ENCODE measurements at regions not wholly inside any gene's neighbourhood (a gene's known extent, or its start where the extent isn't known, plus 50 kb on each side); places are given as distances from the start of the nearest gene placed in this dataset.

GRCh38 chr9:81150016-81150625, 539.2 kb downstream of the TLE1 start:
- Histone ChIP-seq H3K36me3 (ENCODE audit: insufficient read depth, low read length) (no peaks in the 10 kb centered on the region), H3K9me3 (ENCODE audit: low read length) (no peaks in the 10 kb centered on the region), H3K4me3 (ENCODE audit: low read depth in 1 of 2, low read length in 2 of 2) (no peak overlapping the region), H3K27ac (ENCODE audit: low read depth, low read length) (no peak overlapping the region), H3K9ac (ENCODE audit: low read length) (no peak overlapping the region), H3K27me3 (ENCODE audit: control insufficient read depth in 1 of 2, insufficient read depth in 2 of 2, low read length in 2 of 2) (no peaks in the 10 kb centered on the region), H3K4me1 (ENCODE audit: insufficient read depth, low read length) (peaks cover 5% of the 10 kb centered on the region)

DNA sequence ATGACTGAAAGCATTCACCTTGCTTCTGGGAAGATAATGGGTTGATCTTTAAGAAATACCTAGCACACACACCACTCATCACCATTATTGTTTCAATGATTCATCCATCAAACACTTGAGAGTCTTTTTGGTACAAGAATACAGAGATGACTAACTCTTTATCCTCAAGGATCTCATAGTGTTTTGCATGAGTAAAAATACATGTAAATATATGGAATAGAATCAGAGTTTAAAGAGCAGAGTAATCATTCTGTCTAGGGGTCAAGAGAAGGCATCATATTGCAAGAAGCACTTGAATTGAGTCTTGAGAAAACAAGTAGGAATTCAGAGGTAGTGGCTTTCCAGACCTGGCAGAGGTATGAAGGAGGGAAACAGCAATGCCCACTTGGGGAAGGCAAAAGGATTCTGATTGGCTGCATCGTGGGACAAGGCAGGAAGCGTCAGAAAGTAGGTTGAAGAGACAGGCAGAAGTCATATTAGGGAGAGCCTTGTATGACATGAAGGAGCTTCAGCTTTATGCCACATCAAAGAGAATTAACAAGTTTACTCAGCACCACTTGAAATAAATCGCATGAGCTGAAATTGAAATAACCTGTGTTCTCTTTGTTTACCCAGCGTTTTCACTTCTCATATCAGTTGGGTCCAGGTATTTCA, 542.5 kb downstream of the TLE1 start:
- Histone ChIP-seq H3K4me3 (ENCODE audit: low read depth in 1 of 2, low read length in 2 of 2) (no peak overlapping the region), H3K9me3 (ENCODE audit: low read length) (no peaks in the 10 kb centered on the region), H3K9ac (ENCODE audit: low read length) (no peak overlapping the region), H3K27me3 (ENCODE audit: control insufficient read depth in 1 of 2, insufficient read depth in 2 of 2, low read length in 2 of 2) (no peaks in the 10 kb centered on the region), H3K4me1 (ENCODE audit: insufficient read depth, low read length) (peaks cover 5% of the 10 kb centered on the region), H3K27ac (ENCODE audit: low read depth, low read length) (no peak overlapping the region), H3K36me3 (ENCODE audit: insufficient read depth, low read length) (no peaks in the 10 kb centered on the region)

- Histone ChIP-seq H3K27me3 (ENCODE audit: control insufficient read depth in 1 of 2, insufficient read depth in 2 of 2, low read length in 2 of 2) (no peaks in the 10 kb centered on the region), H3K4me3 (ENCODE audit: low read depth in 1 of 2, low read length in 2 of 2) (no peak overlapping the region), H3K9me3 (ENCODE audit: low read length) (no peaks in the 10 kb centered on the region), H3K4me1 (ENCODE audit: insufficient read depth, low read length) (peaks cover 5% of the 10 kb centered on the region), H3K9ac (ENCODE audit: low read length) (no peak overlapping the region), H3K27ac (ENCODE audit: low read depth, low read length) (no peak overlapping the region), H3K36me3 (ENCODE audit: insufficient read depth, low read length) (no peaks in the 10 kb centered on the region)
Observed at GRCh38 chr9:81146241-81146640, 543.1 kb downstream of the TLE1 start.

- H3K4me1 ChIP-seq (ENCODE audit: insufficient read depth, low read length): peaks cover 5% of the 10 kb centered on the region
- H3K27me3 ChIP-seq (ENCODE audit: control insufficient read depth in 1 of 2, insufficient read depth in 2 of 2, low read length in 2 of 2): no peaks in the 10 kb centered on the region
- no peak overlapping the region for H3K4me3 ChIP-seq (ENCODE audit: low read depth in 1 of 2, low read length in 2 of 2)
- no peaks in the 10 kb centered on the region for H3K36me3 ChIP-seq (ENCODE audit: insufficient read depth, low read length)
- H3K9me3 ChIP-seq (ENCODE audit: low read length): no peaks in the 10 kb centered on the region
- H3K27ac ChIP-seq (ENCODE audit: low read depth, low read length): no peak overlapping the region
- no peak overlapping the region for H3K9ac ChIP-seq (ENCODE audit: low read length)
Observed at GRCh38 chr9:81145331-81145963, 543.9 kb downstream of the TLE1 start.

GRCh38 chr9:81141961-81142360, 547.4 kb downstream of the TLE1 start:
- Histone ChIP-seq H3K9ac (ENCODE audit: low read length) (no peak overlapping the region), H3K4me3 (ENCODE audit: low read depth in 1 of 2, low read length in 2 of 2) (no peak overlapping the region), H3K9me3 (ENCODE audit: low read length) (no peaks in the 10 kb centered on the region), H3K4me1 (ENCODE audit: insufficient read depth, low read length) (peaks cover 5% of the 10 kb centered on the region), H3K27ac (ENCODE audit: low read depth, low read length) (no peak overlapping the region), H3K36me3 (ENCODE audit: insufficient read depth, low read length) (no peaks in the 10 kb centered on the region), H3K27me3 (ENCODE audit: control insufficient read depth in 1 of 2, insufficient read depth in 2 of 2, low read length in 2 of 2) (no peaks in the 10 kb centered on the region)

- Histone ChIP-seq H3K4me3 (ENCODE audit: low read depth in 1 of 2, low read length in 2 of 2) (no peak overlapping the region), H3K27me3 (ENCODE audit: control insufficient read depth in 1 of 2, insufficient read depth in 2 of 2, low read length in 2 of 2) (no peaks in the 10 kb centered on the region), H3K4me1 (ENCODE audit: insufficient read depth, low read length) (no peaks in the 10 kb centered on the region), H3K27ac (ENCODE audit: low read depth, low read length) (no peak overlapping the region), H3K9ac (ENCODE audit: low read length) (no peak overlapping the region), H3K36me3 (ENCODE audit: insufficient read depth, low read length) (no peaks in the 10 kb centered on the region), H3K9me3 (ENCODE audit: low read length) (no peaks in the 10 kb centered on the region)
Observed at GRCh38 chr9:81137976-81138568, 551.3 kb downstream of the TLE1 start.

GRCh38 chr9:81132796-81133195, 556.6 kb downstream of the TLE1 start:
- Histone ChIP-seq H3K27ac (ENCODE audit: low read depth, low read length) (no peak overlapping the region), H3K4me3 (ENCODE audit: low read depth in 1 of 2, low read length in 2 of 2) (no peak overlapping the region), H3K4me1 (ENCODE audit: insufficient read depth, low read length) (no peaks in the 10 kb centered on the region), H3K9ac (ENCODE audit: low read length) (no peak overlapping the region), H3K27me3 (ENCODE audit: control insufficient read depth in 1 of 2, insufficient read depth in 2 of 2, low read length in 2 of 2) (no peaks in the 10 kb centered on the region), H3K9me3 (ENCODE audit: low read length) (no peaks in the 10 kb centered on the region), H3K36me3 (ENCODE audit: insufficient read depth, low read length) (no peaks in the 10 kb centered on the region)

GRCh38 chr9:81132318-81132717, 557.0 kb downstream of the TLE1 start:
- Histone ChIP-seq H3K27me3 (ENCODE audit: control insufficient read depth in 1 of 2, insufficient read depth in 2 of 2, low read length in 2 of 2) (no peaks in the 10 kb centered on the region), H3K4me3 (ENCODE audit: low read depth in 1 of 2, low read length in 2 of 2) (no peak overlapping the region), H3K4me1 (ENCODE audit: insufficient read depth, low read length) (no peaks in the 10 kb centered on the region), H3K36me3 (ENCODE audit: insufficient read depth, low read length) (no peaks in the 10 kb centered on the region), H3K9me3 (ENCODE audit: low read length) (no peaks in the 10 kb centered on the region), H3K9ac (ENCODE audit: low read length) (no peak overlapping the region), H3K27ac (ENCODE audit: low read depth, low read length) (no peak overlapping the region)

GRCh38 chr9:81128701-81129100, 560.6 kb downstream of the TLE1 start:
- Histone ChIP-seq H3K27me3 (ENCODE audit: control insufficient read depth in 1 of 2, insufficient read depth in 2 of 2, low read length in 2 of 2) (no peaks in the 10 kb centered on the region), H3K4me3 (ENCODE audit: low read depth in 1 of 2, low read length in 2 of 2) (no peak overlapping the region), H3K9ac (ENCODE audit: low read length) (no peak overlapping the region), H3K4me1 (ENCODE audit: insufficient read depth, low read length) (no peaks in the 10 kb centered on the region), H3K36me3 (ENCODE audit: insufficient read depth, low read length) (no peaks in the 10 kb centered on the region), H3K27ac (ENCODE audit: low read depth, low read length) (no peak overlapping the region), H3K9me3 (ENCODE audit: low read length) (no peaks in the 10 kb centered on the region)

DNA sequence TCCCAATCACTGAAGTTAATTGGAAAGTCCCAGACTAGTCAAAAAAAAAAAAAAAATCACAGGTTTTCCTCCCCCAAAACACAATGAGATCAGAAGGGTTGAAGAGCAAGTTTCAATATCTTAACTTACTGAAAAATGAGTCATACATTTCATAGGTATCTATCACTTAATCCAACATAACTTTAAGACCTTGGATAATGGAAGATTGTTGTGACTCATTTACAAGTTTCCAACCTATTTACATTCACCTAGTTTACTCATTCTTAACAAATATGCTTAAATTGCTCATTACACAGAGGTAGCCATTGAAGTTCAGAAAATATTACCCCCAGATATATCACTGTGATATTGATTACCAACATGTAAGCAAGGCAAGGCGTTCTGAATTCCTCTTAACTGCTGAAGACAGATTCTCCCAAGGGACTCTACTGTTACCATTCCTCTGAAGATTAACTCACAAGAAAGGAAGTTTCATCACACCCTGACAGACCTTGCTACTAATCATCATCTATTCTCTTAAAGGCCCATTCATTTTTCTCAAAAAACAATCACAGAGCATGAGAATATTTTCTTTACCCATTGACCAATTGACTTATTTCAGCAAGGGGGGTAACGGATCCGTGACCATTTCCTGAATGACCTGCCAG, 563.8 kb downstream of the TLE1 start:
- H3K36me3 ChIP-seq (ENCODE audit: insufficient read depth, low read length): no peaks in the 10 kb centered on the region
- no peak overlapping the region for H3K4me3 ChIP-seq (ENCODE audit: low read depth in 1 of 2, low read length in 2 of 2)
- H3K4me1 ChIP-seq (ENCODE audit: insufficient read depth, low read length): no peaks in the 10 kb centered on the region
- H3K9ac ChIP-seq (ENCODE audit: low read length): no peak overlapping the region
- H3K27me3 ChIP-seq (ENCODE audit: control insufficient read depth in 1 of 2, insufficient read depth in 2 of 2, low read length in 2 of 2): no peaks in the 10 kb centered on the region
- no peak overlapping the region for H3K27ac ChIP-seq (ENCODE audit: low read depth, low read length)
- H3K9me3 ChIP-seq (ENCODE audit: low read length): no peaks in the 10 kb centered on the region

- H3K27ac ChIP-seq (ENCODE audit: low read depth, low read length): no peak overlapping the region
- H3K9ac ChIP-seq (ENCODE audit: low read length): no peak overlapping the region
- no peaks in the 10 kb centered on the region for H3K27me3 ChIP-seq (ENCODE audit: control insufficient read depth in 1 of 2, insufficient read depth in 2 of 2, low read length in 2 of 2)
- no peaks in the 10 kb centered on the region for H3K4me1 ChIP-seq (ENCODE audit: insufficient read depth, low read length)
- H3K4me3 ChIP-seq (ENCODE audit: low read depth in 1 of 2, low read length in 2 of 2): no peak overlapping the region
- H3K36me3 ChIP-seq (ENCODE audit: insufficient read depth, low read length): no peaks in the 10 kb centered on the region
- H3K9me3 ChIP-seq (ENCODE audit: low read length): no peaks in the 10 kb centered on the region
Observed at GRCh38 chr9:81123526-81123925, 565.8 kb downstream of the TLE1 start.

All from muscle layer of colon (tissue), 2 donors.